Mesenchymal stem cell (in vitro differentiated cells and primary cell): ENCODE measurements at regions not wholly inside any gene's neighbourhood (a gene's known extent, or its start where the extent isn't known, plus 50 kb on each side); places are given as distances from the start of the nearest gene placed in this dataset.

Source experiments
- DNase-seq: peaks from one replicate; pipeline ENCODE4 v3.0.0-alpha.2; 2013
- H2AFZ ChIP-seq: one replicate; pipeline ENCODE4 v1.6.1; 2013; ENCODE audit warnings: low read depth, mild to moderate bottlenecking, control low read depth, inconsistent platforms, low read length, moderate library complexity
- H2AK5ac ChIP-seq: 2 replicates; pipeline ENCODE4 v1.6.1; 2013; ENCODE audit warnings: low read length, moderate library complexity, mild to moderate bottlenecking, inconsistent platforms; ENCODE audit not compliant: severe bottlenecking
- H2BK120ac ChIP-seq: one replicate; pipeline ENCODE4 v1.6.1; 2013; ENCODE audit warnings: low read depth, mild to moderate bottlenecking, inconsistent platforms, low read length, moderate library complexity
- H2BK12ac ChIP-seq, 2 experiments: one replicate each; pipeline ENCODE4 v1.6.1; 2013; ENCODE audit warnings: inconsistent platforms in 2 of 2, low read length in 2 of 2, mild to moderate bottlenecking in 2 of 2, moderate library complexity in 2 of 2, control low read depth in 1 of 2
- H2BK15ac ChIP-seq: one replicate; pipeline ENCODE4 v1.6.1; 2013; ENCODE audit warnings: mild to moderate bottlenecking, low read depth, inconsistent platforms; ENCODE audit not compliant: poor library complexity, severe bottlenecking
- H2BK5ac ChIP-seq: 2 replicates; pipeline ENCODE4 v1.6.1; 2013; ENCODE audit warnings: low read depth, mild to moderate bottlenecking, low read length, control low read depth, inconsistent platforms; ENCODE audit not compliant: poor library complexity, severe bottlenecking
- H3K14ac ChIP-seq, 2 experiments: one replicate each; pipeline ENCODE4 v1.6.1; 2013; ENCODE audit warnings: inconsistent platforms in 2 of 2, low read length in 2 of 2, control low read depth in 1 of 2, mild to moderate bottlenecking in 1 of 2, moderate library complexity in 1 of 2
- H3K18ac ChIP-seq, 2 experiments: one replicate each; pipeline ENCODE4 v1.6.1; 2013; ENCODE audit warnings: inconsistent platforms in 2 of 2, low read length in 2 of 2, control low read depth in 1 of 2, low read depth in 1 of 2, mild to moderate bottlenecking in 1 of 2
- H3K23ac ChIP-seq, 2 experiments: one replicate each; pipeline ENCODE4 v1.6.1; 2013; ENCODE audit warnings: inconsistent platforms in 2 of 2, low read length in 2 of 2, mild to moderate bottlenecking in 2 of 2, moderate library complexity in 2 of 2, control low read depth in 1 of 2
- H3K27ac ChIP-seq: 2 replicates; pipeline ENCODE4 v1.5.1; 2013; ENCODE audit warnings: mild to moderate bottlenecking, moderate library complexity, low read length, control low read depth, inconsistent platforms; ENCODE audit not compliant: poor library complexity, severe bottlenecking
- H3K27me3 ChIP-seq, 2 experiments: 2 replicates each; pipeline versions ENCODE4 v1.6.1 to v1.7.0; 2013; ENCODE audit warnings: low read length in 2 of 2, mild to moderate bottlenecking in 2 of 2, moderate library complexity in 2 of 2, control low read depth in 1 of 2, inconsistent platforms in 1 of 2; ENCODE audit not compliant: control insufficient read depth in 1 of 2, insufficient read depth in 1 of 2
- H3K36me3 ChIP-seq, 2 experiments: 2 replicates each; pipeline versions ENCODE4 v1.6.1 to v1.7.0; 2013; ENCODE audit warnings: low read length in 2 of 2, control low read depth in 1 of 2, inconsistent platforms in 1 of 2, low read depth in 1 of 2, mild to moderate bottlenecking in 1 of 2; ENCODE audit not compliant: insufficient read depth in 2 of 2, control insufficient read depth in 1 of 2
- H3K4ac ChIP-seq, 2 experiments: one replicate each; pipeline ENCODE4 v1.6.1; 2013; ENCODE audit warnings: inconsistent platforms in 2 of 2, low read length in 2 of 2, mild to moderate bottlenecking in 2 of 2, moderate library complexity in 2 of 2, control low read depth in 1 of 2, low read depth in 1 of 2
- H3K4me1 ChIP-seq: 2 replicates; pipeline ENCODE4 v1.6.1; 2013; ENCODE audit warnings: low read depth, low read length, control low read depth; ENCODE audit not compliant: control insufficient read depth, insufficient read depth
- H3K4me2 ChIP-seq: 2 replicates; pipeline ENCODE4 v1.6.1; 2013; ENCODE audit warnings: low read length, mild to moderate bottlenecking, inconsistent platforms; ENCODE audit not compliant: poor library complexity, severe bottlenecking
- H3K4me3 ChIP-seq, 2 experiments: 2 replicates each; pipeline versions ENCODE4 v1.5.1 to v1.7.0; 2013; ENCODE audit warnings: low read length in 2 of 2, mild to moderate bottlenecking in 2 of 2, control low read depth in 1 of 2, low read depth in 1 of 2; ENCODE audit not compliant: insufficient read depth in 1 of 2
- H3K79me1 ChIP-seq: replicated peaks from 2 replicates; pipeline ENCODE4 v1.6.1; 2013; ENCODE audit warnings: mild to moderate bottlenecking, control low read depth, low read length, inconsistent platforms; ENCODE audit not compliant: poor library complexity, severe bottlenecking
- H3K9ac ChIP-seq: 2 replicates; pipeline ENCODE4 v1.7.0; 2013; ENCODE audit warnings: mild to moderate bottlenecking, low read length, moderate library complexity
- H3K9me3 ChIP-seq: 2 replicates; pipeline ENCODE4 v1.7.0; 2013; ENCODE audit warnings: mild to moderate bottlenecking, low read length; ENCODE audit not compliant: control insufficient read depth
- H4K8ac ChIP-seq: one replicate; pipeline ENCODE4 v1.6.1; 2013; ENCODE audit warnings: inconsistent platforms, mild to moderate bottlenecking, low read length, moderate library complexity
- H4K91ac ChIP-seq: one replicate; pipeline ENCODE4 v1.6.1; 2013; ENCODE audit warnings: mild to moderate bottlenecking, low read length, inconsistent platforms
- WGBS: methylation state at CpG from one replicate; pipeline ENCODE4 v1.1.7; 2013; ENCODE audit warnings: mixed read lengths; 5-methylcytosine and 5-hydroxymethylcytosine counted together

DNA sequence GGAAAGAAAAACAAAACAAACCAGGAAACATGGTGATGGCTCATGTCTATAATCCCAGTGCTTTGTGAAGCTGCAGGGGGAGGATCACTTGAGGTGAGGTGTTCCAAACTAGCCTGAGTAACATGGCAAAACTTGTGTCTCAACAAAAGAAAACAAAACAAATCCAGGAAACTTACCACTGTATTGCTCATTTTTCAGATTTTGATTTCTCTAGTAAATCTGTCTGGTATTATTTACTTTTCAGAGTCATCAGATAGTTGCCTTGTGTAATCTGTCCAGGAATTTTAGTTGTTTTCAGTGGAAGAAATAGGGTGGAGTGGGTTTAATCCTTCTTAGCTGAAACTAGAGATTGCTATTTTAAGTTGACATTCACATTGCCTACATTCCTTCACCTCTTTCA is 91.8 kb upstream of the ALCAM start:
- Histone ChIP-seq H3K36me3 (no peaks in the 10 kb centered on the region), H3K4me3 (no peak overlapping the region), H3K9me3 (no peaks in the 10 kb centered on the region), H3K4ac (no peak overlapping the region), H3K79me1 (no peaks in the 10 kb centered on the region), H3K23ac (no peak overlapping the region), H2BK5ac (no peak overlapping the region), H2AFZ (no peak overlapping the region), H2BK12ac (no peak overlapping the region), H4K91ac (no peak overlapping the region), H2AK5ac (no peak overlapping the region), H4K8ac (no peak overlapping the region), H3K18ac (no peak overlapping the region), H3K9ac (peak overlapping the region; percentile 37), H3K27ac (no peak overlapping the region), H3K14ac (no peak overlapping the region), H2BK120ac (no peak overlapping the region), H3K4me2 (no peak overlapping the region), H3K4me1 (no peaks in the 10 kb centered on the region), H2BK15ac (no peak overlapping the region), H3K27me3 (no peaks in the 10 kb centered on the region)
- peak; percentile 1 for DNase-seq

DNA sequence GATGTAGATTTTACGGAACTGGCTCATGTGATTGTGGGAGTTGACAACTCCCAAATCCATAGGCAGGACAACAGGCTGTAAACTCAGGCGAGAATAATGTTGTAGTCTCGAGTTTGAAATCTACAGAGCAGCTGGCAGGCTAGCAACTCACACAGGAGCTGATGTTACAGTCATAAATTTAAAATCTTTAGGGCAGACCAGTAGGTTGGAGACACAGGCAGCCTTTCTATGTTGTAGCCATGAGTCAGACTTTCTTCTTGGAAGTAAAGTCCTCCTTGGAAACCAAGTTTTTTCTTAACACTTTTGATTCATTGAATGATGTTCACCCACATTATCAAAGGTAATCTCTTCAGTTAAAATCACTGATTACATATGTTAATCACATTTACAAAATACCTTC is 89.1 kb upstream of the ALCAM start:
- Histone ChIP-seq H3K9me3 (no peaks in the 10 kb centered on the region), H3K36me3 (no peaks in the 10 kb centered on the region), H3K23ac (no peak overlapping the region), H2BK15ac (no peak overlapping the region), H3K27ac (no peak overlapping the region), H3K14ac (no peak overlapping the region), H4K91ac (no peak overlapping the region), H2BK12ac (no peak overlapping the region), H3K27me3 (no peaks in the 10 kb centered on the region), H2BK5ac (no peak overlapping the region), H3K4me2 (no peak overlapping the region), H3K4ac (no peak overlapping the region), H3K18ac (no peak overlapping the region), H3K79me1 (no peaks in the 10 kb centered on the region), H4K8ac (no peak overlapping the region), H2AFZ (no peak overlapping the region), H2BK120ac (no peak overlapping the region), H3K4me1 (no peaks in the 10 kb centered on the region), H2AK5ac (no peak overlapping the region), H3K4me3 (no peak overlapping the region), H3K9ac (no peak overlapping the region)
- DNase-seq = peak; percentile 13
- WGBS = 72% methylated on average over 3 of the region's 3 CpGs

DNA sequence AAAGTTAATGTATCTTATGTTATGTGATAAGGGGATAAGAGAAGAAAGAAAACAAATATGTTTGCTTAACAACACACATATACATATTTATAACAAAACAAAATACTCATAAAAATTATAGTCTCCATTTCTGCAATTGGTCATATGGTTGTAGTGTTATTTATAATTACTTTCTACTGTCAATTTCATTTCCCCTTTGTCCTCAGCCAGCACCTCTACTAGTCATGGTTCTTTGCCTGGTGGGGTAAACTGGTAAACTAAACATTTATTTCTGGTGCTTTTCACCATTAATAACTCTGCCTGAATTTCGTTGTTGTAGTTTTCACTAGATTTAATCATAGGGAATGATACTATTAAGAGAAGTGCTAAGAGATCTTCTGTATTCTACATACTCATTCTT is 88.0 kb upstream of the ALCAM start:
- Histone ChIP-seq H2BK12ac (no peak overlapping the region), H3K27ac (no peak overlapping the region), H4K8ac (no peak overlapping the region), H3K9me3 (no peaks in the 10 kb centered on the region), H3K9ac (no peak overlapping the region), H3K36me3 (no peaks in the 10 kb centered on the region), H3K14ac (no peak overlapping the region), H4K91ac (no peak overlapping the region), H2AFZ (no peak overlapping the region), H3K27me3 (no peaks in the 10 kb centered on the region), H2AK5ac (no peak overlapping the region), H3K79me1 (no peaks in the 10 kb centered on the region), H2BK5ac (no peak overlapping the region), H2BK15ac (no peak overlapping the region), H2BK120ac (no peak overlapping the region), H3K4me2 (no peak overlapping the region), H3K4ac (no peak overlapping the region), H3K23ac (no peak overlapping the region), H3K18ac (no peak overlapping the region), H3K4me1 (no peaks in the 10 kb centered on the region), H3K4me3 (no peak overlapping the region)
- DNase-seq = no peak
- WGBS = no CpG with 5 or more reads among the region's 1 CpG

DNA sequence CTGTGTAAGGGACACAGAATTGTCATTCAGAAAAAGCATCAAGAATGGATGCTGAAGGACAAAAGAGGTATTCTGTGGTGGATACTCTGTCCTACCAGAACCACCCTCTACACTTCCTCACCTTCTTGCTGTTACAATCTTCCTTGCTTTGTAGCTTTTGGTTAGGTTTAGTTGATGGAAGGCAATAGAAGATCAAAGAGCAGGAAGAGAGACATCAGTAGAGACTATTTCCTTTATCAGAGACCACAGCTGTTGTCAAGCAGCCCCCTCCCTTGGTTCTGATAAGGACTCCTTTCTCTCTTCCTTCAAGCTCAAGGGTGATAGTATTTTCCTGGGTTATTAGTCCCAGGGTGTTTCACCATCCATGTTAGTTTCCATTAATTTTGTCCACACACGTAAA is 84.7 kb upstream of the ALCAM start:
- no peak overlapping the region for H4K91ac ChIP-seq
- no peak overlapping the region for H2BK15ac ChIP-seq
- H4K8ac ChIP-seq = no peak overlapping the region
- H3K36me3 ChIP-seq = no peaks in the 10 kb centered on the region
- no peaks in the 10 kb centered on the region for H3K4me1 ChIP-seq
- H3K27ac ChIP-seq = no peak overlapping the region
- no peak overlapping the region for H2AFZ ChIP-seq
- no peak overlapping the region for H3K14ac ChIP-seq
- H2BK12ac ChIP-seq = no peak overlapping the region
- no peak overlapping the region for H3K18ac ChIP-seq
- no peak overlapping the region for H2AK5ac ChIP-seq
- no peak overlapping the region for H2BK120ac ChIP-seq
- H3K4ac ChIP-seq = no peak overlapping the region
- H3K79me1 ChIP-seq = no peaks in the 10 kb centered on the region
- H3K23ac ChIP-seq = no peak overlapping the region
- no peaks in the 10 kb centered on the region for H3K9me3 ChIP-seq
- no peak for DNase-seq
- no CpG with 5 or more reads among the region's 1 CpG for WGBS
- no peak overlapping the region for H2BK5ac ChIP-seq
- H3K27me3 ChIP-seq = no peaks in the 10 kb centered on the region
- H3K4me2 ChIP-seq = no peak overlapping the region
- no peak overlapping the region for H3K4me3 ChIP-seq
- no peak overlapping the region for H3K9ac ChIP-seq
